DOHH2 (cell line): ENCODE measurements at regions not wholly inside any gene's neighbourhood (a gene's known extent, or its start where the extent isn't known, plus 50 kb on each side); places are given as distances from the start of the nearest gene placed in this dataset.

Experiments used
- EZH2phosphoT487 ChIP-seq: fragments of 200-600 bp; sonication (generic); IDR thresholded peaks from 2 replicates; pipeline ENCODE4 v1.6.1; 2017; ENCODE audit warnings: borderline replicate concordance, mild to moderate bottlenecking, antibody characterized with exemption, low read length, moderate library complexity, mixed read lengths
- TF ChIP-seq, protein P1 (sequence below): fragments of 200-600 bp; sonication (generic); IDR thresholded peaks from one replicate; pipeline ENCODE4 v1.5.1; 2014; ENCODE audit warnings: antibody characterized with exemption, mild to moderate bottlenecking, low read depth, low read length; ENCODE audit not compliant: poor library complexity, severe bottlenecking

DNA sequence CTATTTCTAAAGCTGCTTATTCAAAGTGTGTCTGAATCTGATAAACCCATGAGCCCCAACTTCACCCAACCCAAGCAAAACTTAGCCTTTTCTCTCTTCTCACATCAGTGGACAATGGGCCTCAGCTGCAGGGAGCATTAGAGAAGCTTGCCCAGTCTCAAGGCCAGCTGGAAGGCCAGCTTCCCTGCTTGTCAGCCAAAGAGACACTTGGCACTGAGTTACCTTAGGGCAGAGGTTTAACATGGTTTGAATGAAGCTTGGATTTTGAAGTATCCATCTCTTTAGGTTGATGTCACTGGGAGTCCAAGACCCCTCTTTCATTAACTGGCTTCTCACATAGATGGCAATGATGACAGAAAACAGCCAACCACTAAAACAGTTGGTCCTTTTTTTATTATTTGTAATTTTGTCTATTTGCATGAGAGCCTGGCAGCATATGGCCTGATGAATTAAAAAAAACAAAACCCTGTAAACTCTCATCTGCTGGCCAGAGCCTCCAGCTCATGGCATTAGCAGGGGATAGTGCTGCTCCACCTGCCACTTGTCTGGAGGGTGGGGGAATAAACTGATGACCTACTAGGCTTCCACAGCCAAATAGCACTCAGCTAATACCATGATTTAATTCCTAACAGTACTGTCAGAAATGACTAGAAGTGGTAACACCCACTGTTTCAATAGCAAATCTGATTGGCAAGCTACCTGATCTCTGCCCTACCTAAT, 137.0 kb downstream of the UBE2E3 start:
- TF ChIP-seq, protein P1, sequence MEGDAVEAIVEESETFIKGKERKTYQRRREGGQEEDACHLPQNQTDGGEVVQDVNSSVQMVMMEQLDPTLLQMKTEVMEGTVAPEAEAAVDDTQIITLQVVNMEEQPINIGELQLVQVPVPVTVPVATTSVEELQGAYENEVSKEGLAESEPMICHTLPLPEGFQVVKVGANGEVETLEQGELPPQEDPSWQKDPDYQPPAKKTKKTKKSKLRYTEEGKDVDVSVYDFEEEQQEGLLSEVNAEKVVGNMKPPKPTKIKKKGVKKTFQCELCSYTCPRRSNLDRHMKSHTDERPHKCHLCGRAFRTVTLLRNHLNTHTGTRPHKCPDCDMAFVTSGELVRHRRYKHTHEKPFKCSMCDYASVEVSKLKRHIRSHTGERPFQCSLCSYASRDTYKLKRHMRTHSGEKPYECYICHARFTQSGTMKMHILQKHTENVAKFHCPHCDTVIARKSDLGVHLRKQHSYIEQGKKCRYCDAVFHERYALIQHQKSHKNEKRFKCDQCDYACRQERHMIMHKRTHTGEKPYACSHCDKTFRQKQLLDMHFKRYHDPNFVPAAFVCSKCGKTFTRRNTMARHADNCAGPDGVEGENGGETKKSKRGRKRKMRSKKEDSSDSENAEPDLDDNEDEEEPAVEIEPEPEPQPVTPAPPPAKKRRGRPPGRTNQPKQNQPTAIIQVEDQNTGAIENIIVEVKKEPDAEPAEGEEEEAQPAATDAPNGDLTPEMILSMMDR = no peak
- TF ChIP-seq EZH2phosphoT487 = no peak
